Left lobe of liver (tissue), 2 donors: ENCODE measurements at regions not wholly inside any gene's neighbourhood (a gene's known extent, or its start where the extent isn't known, plus 50 kb on each side); places are given as distances from the start of the nearest gene placed in this dataset.
"Not testable (repeated sequence)": the region's sequence is repeated elsewhere in the genome, so short reads cannot be mapped to it uniquely, and the experiment has no call there.

ENCODE experiments used
- ATAC-seq: fragments of 200-7000 bp; cut with Tn5 transposase; one replicate; pipeline ENCODE4 v1.9.1; 2020; ENCODE audit warnings: mild to moderate bottlenecking, moderate library complexity
- DNase-seq: peaks from one replicate; pipeline ENCODE4 v3.0.0-alpha.2; 2020; ENCODE audit warnings: low spot score
- donor health status: DM: no; HTN: no; CAD: no; lungs with moderate emphysema.
- donor health status: DM: no; HTN: yes; CAD: no.

GRCh38 chr1:149274493-149274892, 171.1 kb upstream of the NBPF9 start:
- not testable (repeated sequence) for DNase-seq, ATAC-seq

- ATAC-seq: peak; percentile 34
- DNase-seq: not testable (repeated sequence)
These were observed 172.5 kb upstream of the NBPF9 start for GRCh38 chr1:149275802-149276201.

GRCh38 chr1:149276496-149276895, 173.1 kb upstream of the NBPF9 start:
- ATAC-seq, DNase-seq: not testable (repeated sequence)

- not testable (repeated sequence) for DNase-seq, ATAC-seq
These were observed 174.8 kb upstream of the NBPF9 start for GRCh38 chr1:149278156-149278555.

GRCh38 chr1:149279015-149279414, 175.7 kb upstream of the NBPF9 start:
- DNase-seq, ATAC-seq: not testable (repeated sequence)

- not testable (repeated sequence) for ATAC-seq, DNase-seq
These were observed 176.2 kb upstream of the NBPF9 start for GRCh38 chr1:149279512-149279911.

- peak; percentile 62 for ATAC-seq
- not testable (repeated sequence) for DNase-seq
These were observed 181.4 kb upstream of the NBPF9 start for GRCh38 chr1:149284773-149285172.

- ATAC-seq: peak; percentile 53
- not testable (repeated sequence) for DNase-seq
These were observed 181.9 kb upstream of the NBPF9 start for GRCh38 chr1:149285205-149285604.

- ATAC-seq (peak; percentile 93), DNase-seq (peak; percentile 59)
These were observed 182.3 kb upstream of the NBPF9 start for GRCh38 chr1:149285638-149286037.

GRCh38 chr1:149288580-149288979, 185.2 kb upstream of the NBPF9 start:
- ATAC-seq: not testable (repeated sequence)

GRCh38 chr1:149300478-149301218, 174.2 kb upstream of the NBPF19 start:
- not testable (repeated sequence) for DNase-seq, ATAC-seq

More at GRCh38 chr1:149288580-149288979, 185.2 kb upstream of the NBPF9 start:
- not testable (repeated sequence) for DNase-seq

GRCh38 chr1:149301282-149301681, 173.6 kb upstream of the NBPF19 start:
- DNase-seq, ATAC-seq: not testable (repeated sequence)

GRCh38 chr1:149304796-149305195, 170.0 kb upstream of the NBPF19 start:
- not testable (repeated sequence) for DNase-seq
- ATAC-seq: peak; percentile 100

GRCh38 chr1:149307640-149308039, 167.2 kb upstream of the NBPF19 start:
- ATAC-seq, DNase-seq: not testable (repeated sequence)

GRCh38 chr1:149314921-149315320, 159.9 kb upstream of the NBPF19 start:
- not testable (repeated sequence) for ATAC-seq, DNase-seq

GRCh38 chr1:149320971-149321731, 153.7 kb upstream of the NBPF19 start:
- peak; percentile 23 for ATAC-seq
- not testable (repeated sequence) for DNase-seq

- not testable (repeated sequence) for DNase-seq, ATAC-seq
These were observed 153.2 kb upstream of the NBPF19 start for GRCh38 chr1:149321732-149322016.

- not testable (repeated sequence) for DNase-seq, ATAC-seq
These were observed 144.8 kb upstream of the NBPF19 start for GRCh38 chr1:149330081-149330335.

GRCh38 chr1:149336082-149336481, 138.8 kb upstream of the NBPF19 start:
- not testable (repeated sequence) for DNase-seq, ATAC-seq

GRCh38 chr1:149338221-149338691, 136.6 kb upstream of the NBPF19 start:
- ATAC-seq: peak; percentile 85
- not testable (repeated sequence) for DNase-seq

GRCh38 chr1:149338698-149339097, 136.1 kb upstream of the NBPF19 start:
- DNase-seq: not testable (repeated sequence)
- peak; percentile 21 for ATAC-seq

GRCh38 chr1:149349448-149349847, 125.4 kb upstream of the NBPF19 start:
- DNase-seq, ATAC-seq: not testable (repeated sequence)
